Skeletal muscle tissue (tissue), 3 donors: ENCODE measurements at regions not wholly inside any gene's neighbourhood (a gene's known extent, or its start where the extent isn't known, plus 50 kb on each side); places are given as distances from the start of the nearest gene placed in this dataset.

Source experiments
- H3K27ac ChIP-seq: one replicate; pipeline ENCODE4 v1.7.0; 2013; ENCODE audit warnings: mild to moderate bottlenecking, low read depth, low read length, inconsistent platforms
- H3K27me3 ChIP-seq, 3 donors: one replicate each; pipeline ENCODE4 v1.7.0; 2013; ENCODE audit warnings: low read length in 3 of 3; ENCODE audit not compliant: control insufficient read depth in 3 of 3, insufficient read depth in 3 of 3
- H3K36me3 ChIP-seq, 3 donors: one replicate each; pipeline ENCODE4 v1.7.0; 2013; ENCODE audit warnings: low read length in 3 of 3; ENCODE audit not compliant: control insufficient read depth in 3 of 3, insufficient read depth in 3 of 3
- H3K4me1 ChIP-seq, 3 donors: one replicate each; pipeline ENCODE4 v1.7.0; 2013; ENCODE audit warnings: low read length in 3 of 3, mild to moderate bottlenecking in 3 of 3; ENCODE audit not compliant: control insufficient read depth in 3 of 3, insufficient read depth in 3 of 3
- H3K4me3 ChIP-seq, 3 donors: one replicate each; pipeline ENCODE4 v1.7.0; 2013; ENCODE audit warnings: low read length in 3 of 3
- H3K9ac ChIP-seq, 3 donors: one replicate each; pipeline ENCODE4 v1.7.0; 2013; ENCODE audit warnings: low read length in 3 of 3, mild to moderate bottlenecking in 3 of 3, moderate library complexity in 2 of 3, low read depth in 1 of 3
- H3K9me3 ChIP-seq, 3 donors: one replicate each; pipeline ENCODE4 v1.7.0; 2013; ENCODE audit warnings: low read length in 3 of 3; ENCODE audit not compliant: control insufficient read depth in 3 of 3
- donor health status: Osteomylitis.

DNA sequence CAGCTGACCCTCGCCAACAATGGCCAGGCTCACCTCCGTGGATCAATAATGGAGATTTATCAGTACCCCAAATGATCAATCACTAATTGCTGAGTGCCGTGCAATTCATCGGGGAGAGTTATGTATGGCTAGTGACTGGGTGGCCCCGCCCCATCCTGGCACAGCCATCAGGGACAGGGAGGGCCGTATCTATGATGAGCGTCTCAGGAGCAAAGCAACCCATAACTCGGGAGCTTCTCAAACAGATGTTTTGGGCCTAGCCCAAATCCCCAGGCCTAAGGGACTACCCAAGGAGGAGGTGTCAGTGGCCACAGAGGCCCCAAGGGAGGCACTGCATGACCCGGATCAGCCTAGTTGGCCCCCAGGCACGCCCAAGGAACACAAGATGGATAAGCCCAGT is 180.0 kb upstream of the LINGO1 start:
- H3K9me3 ChIP-seq = no peaks in the 10 kb centered on the region
- H3K36me3 ChIP-seq = no peaks in the 10 kb centered on the region
- no peak overlapping the region for H3K4me3 ChIP-seq
- H3K9ac ChIP-seq = no peak overlapping the region
- H3K27me3 ChIP-seq = peaks cover 10 to 24% (median 22%) of the 10 kb centered on the region in 3 donors
- peaks cover 0 to 10% (median 4%) of the 10 kb centered on the region in 3 donors for H3K4me1 ChIP-seq
- no peak overlapping the region for H3K27ac ChIP-seq

DNA sequence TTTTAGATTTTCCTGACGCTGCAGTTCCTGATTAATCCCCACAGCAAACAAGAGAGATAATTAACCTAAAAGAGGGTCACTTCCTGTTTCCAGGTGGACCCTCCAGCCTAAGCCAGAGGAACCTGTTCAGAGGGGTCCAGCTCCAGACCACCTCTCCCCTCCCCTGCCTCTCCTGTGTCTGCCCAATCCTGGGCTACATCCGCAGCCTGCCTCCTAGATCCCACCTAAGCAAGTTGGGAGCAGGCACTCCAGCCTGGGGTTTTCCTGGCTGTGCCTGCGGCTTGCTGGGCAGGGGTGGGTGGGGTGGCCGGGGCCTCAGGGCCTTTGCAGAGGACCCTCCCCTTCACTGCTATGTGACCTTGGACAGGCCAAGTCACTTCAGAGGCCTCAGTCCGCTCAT is 178.6 kb upstream of the LINGO1 start:
- no peaks in the 10 kb centered on the region for H3K9me3 ChIP-seq
- peaks cover 4 to 11% (median 8%) of the 10 kb centered on the region in 3 donors for H3K27me3 ChIP-seq
- no peak overlapping the region for H3K4me3 ChIP-seq
- peaks cover 0 to 10% (median 4%) of the 10 kb centered on the region in 3 donors for H3K4me1 ChIP-seq
- no peak overlapping the region for H3K9ac ChIP-seq
- H3K36me3 ChIP-seq = no peaks in the 10 kb centered on the region
- H3K27ac ChIP-seq = no peak overlapping the region

DNA sequence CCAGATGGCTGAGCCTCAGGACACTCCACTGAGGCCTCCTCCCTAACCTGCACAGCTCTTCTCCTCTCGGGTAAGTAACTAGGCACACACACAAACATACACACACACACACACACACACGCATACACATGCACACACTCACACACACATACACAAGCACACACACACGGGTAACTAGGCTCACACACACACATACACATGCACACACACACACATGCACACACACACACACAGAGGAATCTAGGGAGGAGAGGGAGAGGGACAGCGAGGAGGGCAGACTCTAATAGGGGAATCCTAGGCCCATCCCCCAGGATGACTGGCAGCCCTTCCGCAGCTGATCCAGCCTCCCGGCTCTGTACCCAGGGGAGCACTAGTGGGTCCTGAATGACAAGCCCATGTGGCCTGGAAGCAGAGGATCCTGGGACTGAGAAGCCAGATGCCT is 177.4 kb upstream of the LINGO1 start:
- Histone ChIP-seq H3K27ac (no peak overlapping the region), H3K27me3 (peaks cover 0 to 7% (median 4%) of the 10 kb centered on the region in 3 donors), H3K4me3 (no peak overlapping the region), H3K9ac (no peak overlapping the region), H3K36me3 (no peaks in the 10 kb centered on the region), H3K9me3 (no peaks in the 10 kb centered on the region), H3K4me1 (peaks cover 0 to 10% (median 4%) of the 10 kb centered on the region in 3 donors)

DNA sequence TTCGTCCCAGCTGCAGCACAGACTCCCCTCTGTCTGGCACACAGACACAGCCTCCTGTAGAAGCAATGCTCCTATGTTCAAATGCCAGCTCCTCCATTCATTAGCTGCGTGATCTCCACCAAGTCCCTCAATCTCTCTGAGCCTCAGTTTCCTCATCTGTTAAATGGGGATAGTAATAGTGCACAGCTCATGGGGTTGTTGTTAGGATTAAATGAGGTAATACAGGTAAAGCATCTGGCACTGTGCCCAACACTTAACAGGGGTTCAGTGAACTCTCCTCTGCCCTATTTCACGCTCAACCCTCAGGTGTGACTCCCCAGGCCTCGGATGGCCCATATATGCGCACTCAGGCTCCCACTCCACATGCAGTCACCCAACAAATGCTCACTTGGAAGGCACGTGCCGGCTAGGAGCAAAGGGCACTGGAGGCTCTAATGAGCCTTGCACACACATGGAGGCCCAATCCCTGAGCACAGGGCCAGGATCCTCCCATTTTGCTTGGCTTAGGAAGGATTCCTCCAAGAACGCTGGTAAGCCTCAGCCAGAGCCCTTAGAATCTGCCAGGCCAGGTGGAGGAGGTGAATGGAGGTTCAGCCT is 176.0 kb upstream of the LINGO1 start:
- H3K4me1 ChIP-seq = peaks cover 0 to 10% (median 4%) of the 10 kb centered on the region in 3 donors
- no peak overlapping the region for H3K9ac ChIP-seq

DNA sequence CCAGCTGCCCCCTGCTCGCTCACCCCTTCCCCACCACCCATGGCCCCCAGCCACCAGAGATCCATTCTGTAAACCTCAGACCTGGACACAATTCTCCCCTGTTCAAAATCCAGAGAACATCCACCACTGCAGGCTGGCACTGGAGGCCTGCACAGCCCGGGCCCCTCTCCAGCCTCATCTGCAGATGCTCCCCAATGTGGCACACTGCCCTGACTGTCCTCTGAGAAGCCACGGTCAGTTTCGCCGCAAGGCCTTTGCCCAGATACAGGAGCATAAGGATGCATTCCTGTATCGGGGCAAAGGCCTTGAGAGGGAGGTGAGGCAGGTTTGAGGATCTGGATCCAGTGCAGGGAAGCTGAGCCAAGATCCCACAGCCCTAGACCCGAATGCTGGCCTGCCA is 175.4 kb upstream of the LINGO1 start:
- Histone ChIP-seq H3K36me3 (no peaks in the 10 kb centered on the region), H3K9me3 (no peaks in the 10 kb centered on the region), H3K4me1 (peaks cover 0 to 10% (median 4%) of the 10 kb centered on the region in 3 donors), H3K27me3 (peaks cover 0 to 6% (median 4%) of the 10 kb centered on the region in 3 donors), H3K9ac (no peak overlapping the region), H3K27ac (no peak overlapping the region), H3K4me3 (no peak overlapping the region)

More for the DNA sequence above, 176.0 kb upstream of the LINGO1 start:
- Histone ChIP-seq H3K27me3 (peaks cover 0 to 5% (median 4%) of the 10 kb centered on the region in 3 donors), H3K4me3 (no peak overlapping the region), H3K27ac (no peak overlapping the region), H3K36me3 (no peaks in the 10 kb centered on the region), H3K9me3 (no peaks in the 10 kb centered on the region)

DNA sequence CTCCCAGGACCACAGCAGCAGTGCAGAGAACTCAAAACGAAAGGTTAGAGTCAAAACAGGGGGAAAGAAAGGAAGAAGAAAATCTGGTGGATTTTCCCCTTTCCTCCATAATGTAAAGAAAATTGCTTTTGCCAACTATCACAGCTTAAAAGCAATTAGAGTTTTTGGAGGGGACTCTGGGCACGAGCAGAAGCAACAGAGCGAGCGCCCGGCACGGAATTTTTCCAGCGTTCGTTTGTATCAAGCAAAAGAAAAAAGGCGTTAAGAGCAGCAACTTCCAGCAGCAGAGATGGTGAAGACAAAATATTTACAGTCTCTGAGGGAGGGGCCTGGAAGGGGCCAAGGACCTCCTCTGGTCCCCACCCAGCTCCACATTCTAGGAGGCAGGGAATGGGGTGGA is 174.9 kb upstream of the LINGO1 start:
- Histone ChIP-seq H3K4me3 (no peak overlapping the region), H3K4me1 (peaks cover 0 to 10% (median 4%) of the 10 kb centered on the region in 3 donors), H3K9me3 (no peaks in the 10 kb centered on the region), H3K9ac (no peak overlapping the region), H3K36me3 (no peaks in the 10 kb centered on the region), H3K27ac (no peak overlapping the region), H3K27me3 (peaks cover 0 to 6% (median 4%) of the 10 kb centered on the region in 3 donors)

DNA sequence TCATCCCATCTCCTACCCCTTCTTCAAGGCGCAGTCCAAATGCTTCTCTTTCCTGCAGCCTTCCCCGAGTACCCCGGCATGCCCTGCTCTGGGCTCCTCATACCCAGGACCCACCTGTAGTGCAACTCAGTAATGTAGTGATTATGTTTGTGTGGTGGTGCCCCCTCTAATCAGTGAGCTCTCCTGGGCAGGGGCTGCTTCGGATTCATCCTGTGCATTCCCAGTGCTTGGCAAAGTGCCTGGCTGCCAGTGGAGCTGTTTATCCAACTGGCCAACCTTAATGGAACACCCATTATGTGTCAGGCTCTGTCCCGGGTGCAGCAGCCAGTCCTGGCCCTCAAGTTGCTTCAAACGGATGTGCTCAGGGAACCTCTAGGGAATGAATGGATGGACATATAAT is 174.4 kb upstream of the LINGO1 start:
- H3K9ac ChIP-seq = no peak overlapping the region
- no peak overlapping the region for H3K4me3 ChIP-seq
- H3K4me1 ChIP-seq = peaks cover 0 to 10% (median 4%) of the 10 kb centered on the region in 3 donors
- H3K27ac ChIP-seq = no peak overlapping the region
- H3K9me3 ChIP-seq = no peaks in the 10 kb centered on the region
- H3K36me3 ChIP-seq = no peaks in the 10 kb centered on the region
- peaks cover 0 to 4% (median 3%) of the 10 kb centered on the region in 3 donors for H3K27me3 ChIP-seq

DNA sequence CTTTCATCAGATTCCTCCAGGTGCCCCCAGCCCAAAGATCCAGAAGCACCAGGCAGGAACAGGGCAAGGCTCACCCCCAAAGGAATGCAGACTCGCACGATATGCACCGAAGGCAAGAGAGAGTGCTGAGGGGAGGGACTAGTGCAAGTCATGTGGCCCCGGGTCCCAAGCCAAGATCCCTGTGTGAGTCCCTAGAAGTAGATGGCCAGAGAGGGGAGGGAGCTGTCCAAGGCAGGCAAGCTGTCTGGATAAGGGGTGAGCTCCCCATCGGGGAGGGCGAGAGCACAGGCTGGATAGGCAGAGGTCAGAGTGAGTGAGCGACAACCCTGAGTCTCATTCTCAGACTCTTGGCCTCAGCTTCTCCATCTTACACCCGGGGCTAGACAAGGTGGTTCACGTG is 171.5 kb upstream of the LINGO1 start:
- H3K4me1 ChIP-seq = no peaks in the 10 kb centered on the region
- no peaks in the 10 kb centered on the region for H3K36me3 ChIP-seq
- H3K9me3 ChIP-seq = no peaks in the 10 kb centered on the region
- H3K27ac ChIP-seq = no peak overlapping the region
- H3K27me3 ChIP-seq = peaks cover 0 to 6% (median 3%) of the 10 kb centered on the region in 3 donors
- H3K9ac ChIP-seq = no peak overlapping the region
- no peak overlapping the region for H3K4me3 ChIP-seq

DNA sequence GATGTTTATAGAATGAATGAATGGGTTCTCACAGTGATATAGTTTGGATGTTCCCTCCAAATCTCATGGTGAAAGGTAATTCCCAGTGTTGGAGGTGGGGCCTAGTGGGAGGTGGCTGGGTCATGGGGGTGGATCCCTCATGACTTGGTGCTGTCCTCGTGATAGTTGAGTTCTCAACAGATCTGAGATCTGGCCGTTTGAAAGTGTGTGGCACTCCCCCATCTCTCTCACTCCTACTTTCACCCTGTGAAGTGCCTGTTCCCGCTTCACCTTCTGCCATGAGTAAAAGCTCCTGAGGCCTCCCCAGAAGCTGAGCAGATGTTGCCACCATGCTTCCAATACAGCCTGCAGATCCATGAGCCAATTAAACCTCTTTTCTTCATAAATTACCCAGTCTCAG is 170.8 kb upstream of the LINGO1 start:
- Histone ChIP-seq H3K36me3 (no peaks in the 10 kb centered on the region), H3K4me3 (no peak overlapping the region), H3K27me3 (peaks cover 0 to 6% (median 3%) of the 10 kb centered on the region in 3 donors), H3K9me3 (no peaks in the 10 kb centered on the region), H3K4me1 (no peaks in the 10 kb centered on the region), H3K9ac (no peak overlapping the region), H3K27ac (no peak overlapping the region)

DNA sequence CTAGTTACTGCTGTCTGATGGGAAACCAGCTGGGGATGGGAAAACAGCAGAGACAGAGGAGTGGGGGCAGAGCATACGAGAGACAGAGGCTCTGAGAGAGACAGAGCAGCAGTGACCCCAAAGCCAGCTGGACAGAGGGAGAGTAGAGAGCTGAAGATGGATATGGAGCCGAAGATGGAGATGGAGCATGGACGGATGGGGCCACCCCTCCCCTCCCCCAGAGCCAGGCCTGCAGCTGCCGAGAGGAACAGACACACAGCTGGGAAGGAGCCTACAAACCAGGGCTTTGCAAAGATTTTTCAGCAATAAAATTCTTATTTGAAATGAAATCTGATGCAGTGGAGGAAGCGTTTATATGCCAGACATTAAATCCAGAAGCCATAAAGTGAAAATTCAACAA is 167.6 kb upstream of the LINGO1 start:
- Histone ChIP-seq H3K27ac (no peak overlapping the region), H3K9me3 (no peaks in the 10 kb centered on the region), H3K4me1 (no peaks in the 10 kb centered on the region), H3K36me3 (no peaks in the 10 kb centered on the region), H3K9ac (no peak overlapping the region), H3K4me3 (no peak overlapping the region), H3K27me3 (peaks cover 0 to 4% (median 4%) of the 10 kb centered on the region in 3 donors)
